Stimulated activated CD4-positive, alpha-beta T cell treated with anti-CD3 and anti-CD28 coated beads, Interleukin-12 subunit alpha, Interleukin-12 subunit beta, amount 100 ng/mL, for 48 hours (primary cell): ENCODE measurements at regions not wholly inside any gene's neighbourhood (a gene's known extent, or its start where the extent isn't known, plus 50 kb on each side); places are given as distances from the start of the nearest gene placed in this dataset.
A peak's percentile ranks its signal among the peaks of the same experiment; 100 is the strongest.
"Not testable (repeated sequence)": the region's sequence is repeated elsewhere in the genome, so short reads cannot be mapped to it uniquely, and the experiment has no call there.

Experiments used
- DNase-seq, 3 donors: peaks; one replicate each; pipeline ENCODE4 v3.0.0-alpha.2; 2020; ENCODE audit warnings: low read depth in 2 of 3, low spot score in 1 of 3

DNA sequence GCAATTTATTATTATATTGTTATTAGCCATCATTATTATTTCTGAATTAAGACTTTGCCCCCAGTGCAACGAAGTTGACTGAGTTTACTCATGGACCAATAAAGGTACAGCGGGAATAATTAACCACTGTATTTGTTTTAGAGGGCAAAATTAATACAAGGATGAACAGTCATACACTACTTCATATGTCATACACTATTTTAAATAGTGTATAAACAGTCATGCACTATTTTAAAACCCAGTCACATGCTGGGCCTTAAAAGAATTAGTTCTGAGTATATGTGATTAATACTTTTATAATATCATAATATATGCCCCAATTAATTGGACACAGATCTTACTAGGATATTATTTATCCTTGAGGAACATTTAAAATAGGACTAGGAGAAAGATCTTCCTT is 125.3 kb upstream of the NANOGP8 start:
- DNase-seq: no peak

DNA sequence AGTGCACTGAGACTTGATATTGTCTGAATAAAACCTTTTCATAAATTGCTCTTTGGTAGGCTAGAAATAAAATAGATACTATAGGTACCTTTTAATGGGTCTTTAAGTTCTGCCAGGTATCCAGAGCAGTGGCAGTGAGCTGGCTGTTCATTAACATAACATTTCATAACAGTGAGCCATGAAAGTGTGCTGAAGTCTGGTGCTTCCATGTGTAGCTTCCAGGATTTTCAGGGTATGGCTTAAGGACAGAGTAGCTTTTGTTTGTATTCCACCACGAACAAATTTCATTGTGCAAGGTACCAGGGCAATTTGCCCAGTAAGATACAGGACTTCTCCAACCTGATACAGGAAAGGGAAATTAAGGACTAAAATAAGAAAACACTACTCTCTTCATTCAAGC is 124.7 kb upstream of the NANOGP8 start:
- DNase-seq: no peak

DNA sequence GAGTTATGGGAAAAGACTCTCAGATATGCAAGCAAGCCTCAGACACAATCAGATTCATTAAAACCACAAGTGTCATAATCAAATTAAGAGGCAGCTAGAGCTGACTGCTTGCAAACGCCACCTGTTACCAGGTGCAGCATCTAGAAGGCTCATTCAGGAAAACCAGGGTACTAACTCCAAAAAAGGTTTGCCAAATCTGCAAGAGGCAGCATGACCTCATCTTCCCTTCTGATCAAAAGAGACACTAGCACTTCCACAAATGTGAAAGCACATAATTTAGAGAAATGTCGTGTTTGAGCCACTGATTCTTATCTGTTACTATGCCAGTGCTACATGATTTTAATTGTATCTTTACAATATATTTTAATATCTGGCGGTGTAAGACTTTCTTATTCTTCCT is 123.3 kb upstream of the NANOGP8 start:
- DNase-seq: no peak

DNA sequence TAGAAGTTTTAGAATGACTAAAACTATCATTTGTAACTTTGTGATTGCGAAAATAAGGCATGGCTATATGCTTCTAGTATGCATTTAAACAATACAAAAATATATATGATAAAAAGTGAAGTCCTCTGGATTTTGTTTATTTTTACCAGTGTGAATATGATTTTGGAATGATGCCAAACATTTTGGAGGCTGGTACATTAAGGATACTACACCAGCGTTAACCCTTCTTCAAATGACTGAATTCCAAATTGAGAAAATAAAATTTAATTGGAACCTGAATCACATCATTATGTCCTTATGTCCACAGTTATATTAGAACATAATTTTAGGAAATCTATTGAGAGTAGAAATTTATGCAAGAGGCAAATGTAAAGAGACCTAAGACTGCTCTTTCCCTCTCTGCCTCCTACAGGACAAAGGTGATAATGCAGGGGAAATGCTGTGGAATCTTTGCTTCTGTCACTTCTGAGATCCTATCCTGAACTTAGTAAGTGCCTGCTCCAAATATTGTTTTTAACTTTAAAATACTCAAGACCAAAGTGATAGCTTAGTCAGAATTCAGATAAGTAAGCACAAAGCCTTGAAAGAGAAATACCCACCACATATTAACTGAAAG is 121.1 kb upstream of the NANOGP8 start:
- peak in 1 of 3 donors; percentile 23 for DNase-seq

DNA sequence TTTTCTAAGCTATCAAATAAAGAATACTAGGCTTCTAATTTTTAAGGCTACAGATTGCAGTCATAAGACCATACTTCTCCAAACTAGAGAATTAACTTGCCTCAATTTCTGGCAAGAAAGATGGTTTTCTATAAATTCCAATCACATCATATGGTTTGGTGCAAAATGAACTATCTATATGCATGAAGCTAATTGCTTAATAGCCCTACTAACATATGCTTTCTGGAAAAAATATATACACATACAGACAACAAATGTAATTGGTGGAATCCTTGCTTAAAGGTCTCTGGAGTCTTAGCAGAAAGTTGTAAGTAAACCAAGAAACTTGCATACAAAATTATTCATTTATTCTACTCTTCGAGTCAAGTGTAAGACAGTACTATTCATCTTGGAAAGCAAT is 113.1 kb upstream of the NANOGP8 start:
- no peak for DNase-seq

DNA sequence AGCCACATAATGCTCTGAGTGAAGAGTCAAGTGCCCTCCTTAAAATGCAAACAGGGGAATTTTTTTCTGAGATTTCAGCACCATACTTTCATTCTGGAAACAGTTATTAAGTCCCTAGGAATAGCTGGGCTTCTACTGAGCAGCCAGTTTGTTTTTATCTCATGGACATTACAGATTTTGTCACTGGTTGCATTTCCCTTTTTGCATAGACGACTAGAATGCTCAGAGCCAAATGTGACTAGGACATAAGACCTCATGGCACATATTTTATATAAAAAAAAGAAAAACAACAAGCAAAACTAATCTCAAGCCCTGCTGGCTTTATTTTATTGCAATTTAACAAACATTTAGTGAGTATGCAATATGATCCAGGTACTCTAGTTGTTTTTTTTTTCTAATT is 112.7 kb upstream of the NANOGP8 start:
- DNase-seq: no peak

DNA sequence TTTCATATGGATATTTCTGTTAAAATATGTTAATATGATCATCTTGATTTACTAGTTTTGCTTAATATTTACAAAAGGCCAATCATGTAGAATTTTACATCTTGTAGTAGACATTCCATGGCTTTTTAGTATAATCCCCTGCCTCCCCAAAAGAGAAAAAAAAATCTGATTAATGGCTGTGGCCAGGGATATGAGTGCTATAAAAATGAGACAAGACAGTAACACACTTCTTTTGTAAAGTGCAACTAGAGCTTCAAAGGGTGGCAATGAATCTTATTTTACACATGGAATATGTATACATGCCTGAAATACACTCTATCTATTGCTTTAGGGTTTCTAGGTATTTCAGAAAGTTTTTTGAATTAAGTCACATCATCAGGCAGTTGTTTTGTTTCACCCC is 112.2 kb upstream of the NANOGP8 start:
- DNase-seq: no peak

DNA sequence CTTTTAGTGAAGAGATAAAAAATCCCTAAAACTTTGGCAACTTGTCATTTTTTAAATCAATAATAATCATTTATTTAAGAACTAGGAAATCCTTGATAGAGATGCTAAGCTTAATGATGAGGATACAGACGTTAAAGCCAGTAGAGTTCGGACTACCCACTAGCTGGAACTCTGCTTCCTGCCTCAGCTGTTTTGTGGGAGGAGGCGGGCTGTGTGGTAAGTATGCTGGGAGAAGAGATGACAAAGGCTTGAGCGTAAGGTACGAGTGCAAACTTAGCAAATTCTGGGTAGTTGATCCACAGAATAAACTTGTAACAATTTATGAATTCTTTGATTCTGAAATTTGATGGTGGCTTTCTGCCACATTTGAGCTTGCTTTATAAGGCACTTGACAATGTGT is 111.2 kb upstream of the NANOGP8 start:
- DNase-seq: no peak

DNA sequence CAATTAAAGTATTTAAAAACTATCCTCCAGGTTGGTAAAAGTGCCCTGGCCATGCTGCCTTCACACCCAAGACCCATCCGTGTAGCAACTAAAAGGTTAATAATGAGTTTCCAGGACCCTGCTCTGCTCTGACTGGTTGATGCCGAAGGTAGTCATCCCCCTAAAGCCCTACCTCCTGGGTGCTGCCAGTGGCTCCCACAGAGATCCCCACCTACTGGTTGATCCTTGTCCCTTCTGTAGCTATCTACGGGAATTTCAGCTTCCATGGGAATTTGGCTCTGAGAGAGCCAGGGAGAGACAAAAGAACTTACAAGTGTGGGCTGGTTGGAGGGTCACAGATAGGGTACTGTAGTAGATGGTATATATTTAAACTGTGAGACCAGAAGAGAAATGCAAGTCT is 110.6 kb upstream of the NANOGP8 start:
- no peak for DNase-seq

DNA sequence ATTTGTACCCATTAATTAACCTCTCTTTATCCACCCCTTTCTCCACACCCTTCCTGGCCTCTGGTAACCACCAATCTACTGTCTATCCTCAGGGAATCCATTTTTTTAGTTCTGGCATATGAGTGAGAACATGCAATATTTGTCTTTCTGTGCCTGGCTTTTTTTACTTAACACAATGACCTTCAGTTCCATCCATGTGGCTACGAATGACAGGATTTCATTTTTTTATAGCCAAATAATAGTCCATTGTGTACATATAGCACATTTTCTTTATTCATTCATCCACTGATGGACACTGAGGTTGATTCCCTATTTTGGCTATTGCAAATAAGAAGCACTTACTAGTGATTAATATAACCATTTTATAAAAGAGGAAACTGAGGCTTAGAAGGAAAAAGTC is 109.9 kb upstream of the NANOGP8 start:
- DNase-seq: no peak

DNA sequence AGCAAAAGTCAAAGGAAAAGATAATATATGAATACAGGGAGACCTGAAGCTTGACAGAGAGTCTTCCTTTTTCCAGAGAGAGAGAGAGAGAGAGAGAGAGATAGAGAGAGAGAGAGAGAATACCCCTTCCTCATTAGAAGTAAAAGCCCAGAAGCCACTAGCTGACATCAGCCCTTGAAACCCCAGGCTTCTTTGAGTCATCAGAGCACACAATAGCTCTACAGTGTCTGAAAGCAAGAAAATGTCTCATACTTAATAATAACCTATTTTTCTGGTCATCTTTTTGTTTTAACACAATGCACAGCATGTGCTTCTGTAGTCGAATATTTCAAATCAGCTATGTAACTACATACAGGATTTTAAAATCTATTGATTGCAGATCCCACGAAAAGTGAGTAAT is 109.2 kb upstream of the NANOGP8 start:
- DNase-seq: no peak

DNA sequence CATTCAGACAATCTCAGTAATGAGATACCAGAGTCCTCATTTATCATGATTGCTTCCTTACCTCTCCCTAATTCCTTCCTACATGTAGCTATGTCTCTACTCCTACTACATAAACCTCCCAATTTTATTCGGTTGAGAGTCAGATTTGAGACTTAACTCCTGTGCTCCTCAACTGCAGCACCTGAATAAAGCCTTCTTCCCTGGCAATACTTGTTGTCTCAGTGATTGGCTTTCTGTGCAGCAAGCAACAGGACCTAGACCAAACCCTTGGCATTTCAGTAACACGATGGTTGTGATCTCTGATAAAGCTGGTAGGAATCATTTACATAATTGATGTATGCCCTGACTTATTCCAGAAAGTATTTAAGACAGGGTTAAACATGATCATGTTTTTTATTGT is 106.7 kb upstream of the NANOGP8 start:
- DNase-seq: no peak

DNA sequence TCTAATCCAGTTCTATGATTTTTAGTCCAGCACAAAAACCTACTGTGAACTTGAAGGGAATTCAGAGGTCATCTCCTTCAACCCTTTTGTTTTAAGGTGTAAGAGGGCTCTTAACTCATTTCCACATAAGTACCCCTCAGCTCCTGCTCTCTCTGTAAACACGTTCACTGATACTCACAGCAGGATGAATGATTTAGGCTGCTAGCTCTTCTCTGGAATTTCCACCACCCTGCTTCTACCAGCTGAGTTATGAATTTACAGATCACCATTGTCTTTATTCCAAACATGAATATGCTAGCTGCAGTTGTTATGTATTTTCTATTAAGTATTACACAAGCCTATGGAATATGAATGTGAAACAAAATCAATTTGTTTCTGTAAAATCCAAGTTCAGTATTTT is 101.3 kb upstream of the NANOGP8 start:
- no peak for DNase-seq

DNA sequence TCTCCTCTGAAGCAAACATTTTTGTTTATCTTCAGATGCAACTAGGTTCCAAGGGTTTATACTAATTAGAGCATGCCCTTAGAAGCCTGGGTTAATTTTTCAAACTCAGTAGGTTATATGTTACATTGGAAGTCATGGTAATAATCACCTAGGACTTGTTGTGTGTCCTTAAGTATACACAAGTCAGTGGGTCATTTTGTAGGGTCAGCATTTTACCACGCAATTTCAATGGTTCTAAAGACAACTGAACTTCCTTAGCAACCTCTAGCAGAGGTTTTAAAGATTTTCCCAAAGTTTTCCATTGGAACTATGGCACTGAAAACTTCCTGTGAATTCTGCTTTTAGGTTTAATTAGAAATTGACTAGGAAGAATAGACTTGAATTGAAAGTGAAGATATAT is 99.6 kb upstream of the NANOGP8 start:
- DNase-seq: no peak

DNA sequence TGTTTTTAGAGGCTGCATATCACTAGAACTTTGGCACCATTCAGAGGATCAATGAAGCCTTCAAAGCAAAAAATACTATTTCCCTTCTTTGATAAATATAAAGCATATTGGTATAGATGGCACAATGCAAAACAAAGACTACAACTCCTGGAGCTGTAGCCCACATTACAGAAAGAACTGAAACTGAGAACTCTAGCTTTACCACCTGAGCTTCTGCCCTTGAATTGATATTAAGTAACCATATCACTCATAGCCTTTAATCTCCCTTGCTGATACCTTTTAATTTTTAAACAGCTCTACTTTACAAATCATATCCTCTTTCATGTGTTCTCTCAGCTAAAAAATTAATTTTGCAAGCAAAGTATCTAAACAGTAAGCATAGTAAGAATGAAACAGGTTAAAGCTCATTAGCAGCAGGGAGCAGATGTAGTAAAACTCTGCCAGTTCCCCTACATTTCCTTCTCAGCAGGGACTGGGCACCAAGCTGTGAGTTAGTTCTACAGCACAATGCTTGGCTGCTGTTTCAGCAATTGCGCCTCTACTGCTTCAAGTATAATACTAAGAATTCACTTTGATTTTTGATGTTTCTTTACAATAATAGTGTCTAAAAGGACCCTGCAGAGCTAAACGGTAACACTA is 97.9 kb upstream of the NANOGP8 start:
- DNase-seq: no peak

DNA sequence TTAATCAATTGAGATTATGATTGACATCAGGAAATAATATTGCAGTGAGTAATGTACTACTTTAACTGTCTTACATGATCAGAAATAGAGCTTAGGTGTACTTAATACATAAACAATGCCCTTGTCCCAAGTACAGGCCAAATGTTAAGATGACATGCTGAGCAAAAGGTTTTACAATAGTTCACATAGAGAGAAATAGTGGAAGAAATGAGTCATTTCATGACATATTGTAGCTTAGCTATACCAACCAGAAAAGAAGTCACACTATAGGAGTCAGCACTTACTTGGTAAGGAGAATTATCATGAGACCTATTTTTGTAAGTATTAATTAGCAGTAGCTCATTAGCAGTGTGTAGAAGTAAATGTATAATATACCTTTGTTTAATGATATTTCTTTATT is 96.4 kb upstream of the NANOGP8 start:
- no peak for DNase-seq

DNA sequence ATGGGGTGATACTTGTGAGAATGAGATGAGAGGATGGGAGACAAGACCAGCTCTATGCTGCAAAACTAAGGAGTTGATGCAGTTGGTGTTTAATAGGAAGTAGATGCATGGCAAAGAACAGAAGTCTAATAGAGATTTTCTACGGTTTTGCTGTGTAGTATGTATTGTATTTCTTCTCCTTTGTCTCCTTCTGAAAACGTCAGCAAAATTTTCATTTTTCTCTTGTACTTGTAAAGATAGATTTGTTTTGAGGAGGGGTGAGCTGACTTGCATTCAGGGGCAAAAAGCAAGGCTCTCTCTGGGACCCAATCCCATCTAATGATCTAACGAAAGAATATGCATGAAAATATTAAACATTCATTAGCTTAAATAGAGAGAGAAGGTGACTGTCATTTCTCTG is 94.6 kb upstream of the NANOGP8 start:
- DNase-seq: no peak

DNA sequence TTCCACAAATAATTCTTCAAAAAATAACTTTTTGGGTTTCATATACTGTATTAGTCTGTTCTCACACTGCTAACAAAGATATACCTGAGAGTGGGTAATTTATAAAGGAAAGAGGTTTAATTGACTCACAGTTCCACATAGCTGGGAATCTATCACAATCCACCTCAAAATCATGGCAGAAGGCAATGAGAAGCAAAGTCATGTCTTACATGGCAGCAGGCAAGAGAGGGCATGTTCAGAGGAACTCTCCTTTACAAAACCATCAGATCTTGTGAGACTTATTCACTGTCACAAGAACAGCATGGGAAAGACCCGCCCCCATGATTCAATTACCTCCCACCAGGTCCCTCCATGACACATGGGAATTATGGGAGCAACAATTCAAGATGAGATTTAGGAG is 93.1 kb upstream of the NANOGP8 start:
- not testable (repeated sequence) for DNase-seq

DNA sequence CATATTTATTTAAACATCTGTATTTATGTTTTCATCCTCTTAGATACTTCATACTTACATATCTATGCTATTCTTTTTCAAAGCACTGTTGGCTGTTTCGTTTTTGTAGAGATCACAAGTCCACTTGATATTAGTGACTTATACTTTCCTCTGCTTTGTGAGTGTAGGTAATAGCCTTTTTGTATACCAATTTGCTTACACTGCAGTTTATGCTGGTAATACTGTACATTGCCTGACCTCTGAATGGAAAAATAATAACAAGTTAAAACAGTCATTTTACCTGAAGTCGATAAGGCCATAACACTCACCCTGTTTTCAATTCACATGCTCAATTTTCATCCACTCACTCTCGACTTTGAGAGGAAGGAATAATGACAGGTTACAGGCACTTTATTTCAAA is 89.9 kb upstream of the NANOGP8 start:
- no peak for DNase-seq

DNA sequence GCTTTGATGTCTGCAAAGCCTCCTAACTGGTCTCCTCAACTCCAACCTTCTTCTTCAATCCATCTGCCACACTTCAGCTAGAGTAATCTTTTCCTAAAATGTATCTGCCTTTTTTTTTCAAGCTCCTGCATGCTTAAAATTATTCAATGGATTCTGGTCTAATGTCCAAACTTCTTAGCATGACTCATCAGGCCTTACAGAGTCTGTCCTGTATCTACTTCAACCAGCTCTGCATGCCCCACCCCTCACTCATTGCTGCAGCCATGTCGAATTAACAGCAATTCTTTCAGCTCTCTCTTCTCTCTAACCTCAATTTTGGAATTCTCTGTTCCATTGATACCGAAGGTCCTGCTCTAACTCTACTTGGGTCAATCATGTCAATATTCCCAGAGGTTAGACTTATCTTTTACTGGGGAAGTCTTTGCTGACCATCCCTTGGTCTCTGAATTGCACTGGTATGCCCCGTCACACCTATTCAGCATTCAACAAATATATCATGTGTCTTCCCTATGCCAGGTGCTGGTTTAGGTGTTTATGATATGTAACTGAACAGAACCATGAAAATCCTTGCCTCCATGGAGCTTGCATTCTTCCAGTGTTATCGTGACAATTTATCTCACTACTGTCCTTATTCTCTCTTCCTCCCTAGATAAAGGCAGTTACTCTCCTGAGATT is 88.5 kb upstream of the NANOGP8 start:
- DNase-seq: no peak

DNA sequence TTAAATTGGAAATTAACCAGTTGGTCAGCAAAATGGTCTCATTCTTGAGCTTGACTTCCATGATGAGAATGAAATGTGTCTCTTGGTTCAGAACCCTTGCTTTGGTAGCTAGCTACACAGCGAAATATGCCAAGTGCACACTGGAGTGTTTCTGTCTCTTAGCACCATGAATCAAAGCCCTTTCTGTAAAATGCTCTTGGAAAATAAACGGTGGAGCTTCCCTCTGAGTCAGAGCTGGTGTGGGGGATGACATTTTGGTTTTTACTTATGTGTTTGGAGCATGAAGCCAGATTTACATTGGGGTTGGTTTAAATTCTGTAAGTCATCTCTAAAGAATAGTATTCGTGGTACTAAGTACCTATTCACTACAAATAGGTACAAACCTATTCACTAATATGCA is 85.1 kb upstream of the NANOGP8 start:
- DNase-seq: no peak

DNA sequence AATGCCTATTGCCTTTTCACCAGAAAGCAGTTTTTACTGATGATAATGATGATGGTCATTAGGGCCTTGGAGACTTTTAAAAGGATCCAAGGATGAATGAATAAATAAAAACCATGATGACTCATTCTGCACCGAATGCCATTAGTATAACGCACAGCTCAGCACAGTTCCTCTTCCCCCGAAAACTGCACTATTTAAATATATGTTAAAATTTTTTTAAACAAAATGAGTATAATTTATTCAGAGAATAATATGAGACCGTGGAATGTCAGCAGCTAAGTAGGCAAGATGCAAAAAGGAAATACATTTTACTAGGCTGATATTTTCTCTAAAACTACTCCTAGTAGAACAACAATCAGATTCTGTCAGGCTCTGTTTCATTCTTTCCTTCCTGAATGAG is 83.4 kb upstream of the NANOGP8 start:
- DNase-seq: no peak

DNA sequence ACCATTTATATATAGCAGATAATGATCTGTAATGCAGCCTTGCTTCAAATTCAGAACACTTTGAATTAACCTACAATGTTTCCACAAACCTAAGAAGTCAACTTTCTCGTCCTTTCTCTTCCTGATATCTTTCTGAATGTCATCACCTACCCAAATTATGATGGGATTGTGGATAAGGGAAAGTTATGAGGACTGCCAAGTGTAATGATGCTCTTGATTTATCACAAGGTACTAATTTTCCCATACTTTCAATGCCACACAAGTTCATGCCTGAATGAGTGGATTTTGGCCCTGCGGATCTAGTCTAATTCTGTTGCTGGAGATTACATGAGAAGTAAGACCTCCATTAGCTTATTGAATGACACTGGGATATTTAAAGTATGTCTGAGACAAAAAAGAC is 82.6 kb upstream of the NANOGP8 start:
- no peak for DNase-seq
